HG03108 (cell line): ENCODE measurements at regions not wholly inside any gene's neighbourhood (a gene's known extent, or its start where the extent isn't known, plus 50 kb on each side); places are given as distances from the start of the nearest gene placed in this dataset.
"Not testable (repeated sequence)": the region's sequence is repeated elsewhere in the genome, so short reads cannot be mapped to it uniquely, and the experiment has no call there.

Experiments used
- ATAC-seq: cut with Tn5 transposase; IDR thresholded peaks from one replicate; pipeline ENCODE4 v1.9.1; 2021; ENCODE audit warnings: moderate library complexity; ENCODE audit not compliant: unreplicated experiment

GRCh38 chr9:29625292-29625731, 2052.0 kb upstream of the C9orf72 start:
- ATAC-seq = no peak

- ATAC-seq = no peak
These were observed 2052.7 kb upstream of the C9orf72 start for GRCh38 chr9:29625931-29626330.

DNA sequence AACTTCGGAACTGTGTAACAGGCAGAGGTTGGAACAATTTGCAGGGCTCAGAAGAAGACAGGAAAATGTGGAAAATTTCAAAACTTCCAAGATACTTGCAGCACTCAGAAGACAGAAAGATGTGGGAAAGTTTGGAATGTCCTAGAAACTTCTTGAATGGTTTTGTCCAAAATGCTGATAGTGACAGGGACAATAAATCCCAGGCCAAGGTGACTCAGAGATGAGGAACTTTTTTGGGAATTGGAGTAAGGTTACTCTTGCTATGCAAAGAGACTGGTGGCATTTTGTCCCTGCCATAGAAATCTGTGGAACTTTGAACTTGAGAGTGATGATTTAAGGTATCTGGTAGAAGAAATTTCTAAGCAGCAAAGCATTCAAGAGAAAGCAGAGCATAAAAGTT, 2055.6 kb upstream of the C9orf72 start:
- not testable (repeated sequence) for ATAC-seq

- ATAC-seq = no peak
These were observed 2064.4 kb upstream of the C9orf72 start for GRCh38 chr9:29637471-29638237.

DNA sequence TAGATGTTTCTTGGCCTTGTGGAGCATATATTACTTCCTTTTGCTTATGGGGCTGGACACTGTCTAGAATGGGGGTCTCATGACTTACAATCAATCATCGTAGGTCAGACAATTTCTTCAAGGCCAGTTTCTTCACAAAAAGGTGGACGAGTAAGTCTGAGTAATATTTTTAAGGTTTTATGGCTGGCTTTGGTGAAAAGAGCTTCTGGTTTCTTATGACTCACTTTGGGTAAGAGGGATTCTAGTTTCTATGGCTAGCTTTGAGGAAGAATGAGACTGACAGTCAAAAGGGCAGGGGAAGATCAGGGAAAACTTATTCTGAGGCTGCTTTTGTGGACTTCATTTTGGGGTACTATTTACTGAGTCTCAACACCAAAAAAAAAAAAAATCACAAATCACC, 2067.2 kb upstream of the C9orf72 start:
- ATAC-seq = no peak

- ATAC-seq = no peak
These were observed 2071.2 kb upstream of the C9orf72 start for GRCh38 chr9:29644514-29644913.

GRCh38 chr9:29647451-29647850, 2074.2 kb upstream of the C9orf72 start:
- no peak for ATAC-seq

- ATAC-seq = no peak
These were observed 2074.9 kb upstream of the C9orf72 start for GRCh38 chr9:29648132-29648531.

DNA sequence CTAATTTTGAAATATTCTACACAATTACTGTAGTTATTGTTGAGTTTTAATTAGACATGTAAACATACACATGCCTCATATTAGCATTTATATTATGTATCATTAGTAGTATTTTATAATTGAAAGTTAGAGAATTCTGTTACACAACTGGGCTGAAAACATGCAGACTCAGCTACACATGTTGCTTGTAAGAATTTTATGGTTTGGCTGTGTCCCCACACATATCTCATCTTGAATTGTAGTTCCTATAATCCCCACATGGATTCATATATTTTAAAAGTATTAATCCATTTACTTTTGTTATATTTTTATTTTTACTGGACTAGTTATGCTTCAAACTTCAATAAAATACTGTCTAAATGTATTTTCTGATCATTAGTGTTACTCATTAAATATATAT, 2075.3 kb upstream of the C9orf72 start:
- ATAC-seq = no peak

DNA sequence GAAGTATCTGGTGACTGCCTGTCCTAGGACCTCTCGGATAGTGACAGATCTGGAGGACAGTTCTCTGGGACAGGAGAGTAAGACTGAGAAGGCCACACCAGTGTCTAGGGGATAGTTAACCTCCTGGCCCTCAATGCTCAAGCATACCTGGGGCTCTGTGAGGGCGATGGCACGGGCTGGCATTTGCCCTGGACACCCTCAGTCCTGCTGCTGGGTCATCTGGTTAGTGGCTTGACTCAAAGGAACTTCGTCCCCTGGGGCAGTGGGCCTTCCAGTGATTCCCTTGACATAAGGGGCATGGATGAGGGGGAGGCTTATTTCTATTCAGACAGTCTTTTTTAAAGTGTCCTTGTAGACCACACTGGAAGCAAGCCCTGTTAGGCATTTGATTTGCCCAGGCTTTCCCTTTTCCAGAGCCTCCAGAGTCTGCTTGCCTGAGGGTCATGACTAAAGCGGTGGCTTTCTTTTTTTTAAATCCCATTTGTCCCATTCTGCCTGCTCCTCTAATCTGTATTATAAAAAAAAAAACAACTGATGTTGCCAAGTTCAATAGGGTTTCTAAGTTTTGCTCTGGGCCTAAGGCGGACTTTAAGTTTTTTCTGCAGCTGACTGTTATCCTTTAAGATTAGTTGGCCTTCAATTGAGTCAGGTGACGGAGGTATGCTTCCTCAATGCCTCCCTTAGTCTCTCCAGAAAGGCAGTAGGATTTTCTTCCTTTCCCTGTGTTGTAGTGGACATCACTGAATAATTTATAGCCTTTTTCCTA, 2083.5 kb upstream of the C9orf72 start:
- ATAC-seq = no peak

- no peak for ATAC-seq
These were observed 2084.5 kb upstream of the C9orf72 start for GRCh38 chr9:29657821-29658220.

GRCh38 chr9:29659014-29659413, 2085.7 kb upstream of the C9orf72 start:
- ATAC-seq = no peak

DNA sequence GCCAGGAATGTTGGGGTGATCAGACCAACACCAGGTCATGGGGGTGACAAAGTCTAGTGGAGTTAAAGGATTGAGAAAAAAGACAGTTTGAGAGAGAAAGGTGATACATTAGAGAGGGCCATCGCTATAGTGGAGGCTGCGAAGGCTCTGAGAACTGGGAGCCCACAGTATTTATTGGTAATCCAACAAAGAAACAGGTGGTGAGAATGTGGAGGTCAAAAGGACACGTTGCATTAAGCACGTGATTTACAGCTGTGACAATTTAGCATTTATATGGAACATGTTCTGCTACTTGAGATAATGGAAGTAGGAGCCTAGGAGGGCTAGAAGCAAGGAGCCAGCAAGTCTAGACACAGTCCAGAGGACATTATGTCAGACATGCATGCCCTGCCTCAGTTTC, 2086.5 kb upstream of the C9orf72 start:
- no peak for ATAC-seq

DNA sequence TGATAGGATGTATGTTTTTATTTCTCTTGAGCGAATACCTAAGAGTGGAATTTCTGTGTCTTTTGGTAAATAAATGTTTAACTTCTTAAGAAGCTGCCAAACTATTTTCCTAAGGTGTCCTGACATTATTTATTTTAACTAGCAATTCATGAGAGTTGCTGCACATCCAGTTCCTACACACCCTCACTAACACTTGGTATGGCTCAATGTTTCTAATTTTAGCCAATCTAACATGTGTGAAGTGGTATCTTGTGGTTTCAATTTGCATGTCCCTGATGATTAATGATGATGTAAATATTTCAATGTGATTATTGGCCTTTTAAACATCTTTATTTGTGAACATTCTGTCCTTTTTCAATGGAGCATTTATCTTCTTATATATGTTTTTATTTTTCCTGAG, 2095.5 kb upstream of the C9orf72 start:
- ATAC-seq = no peak

- ATAC-seq = no peak
These were observed 2096.3 kb upstream of the C9orf72 start for GRCh38 chr9:29669613-29670012.

- ATAC-seq = no peak
These were observed 2112.2 kb upstream of the C9orf72 start for GRCh38 chr9:29685531-29685930.

DNA sequence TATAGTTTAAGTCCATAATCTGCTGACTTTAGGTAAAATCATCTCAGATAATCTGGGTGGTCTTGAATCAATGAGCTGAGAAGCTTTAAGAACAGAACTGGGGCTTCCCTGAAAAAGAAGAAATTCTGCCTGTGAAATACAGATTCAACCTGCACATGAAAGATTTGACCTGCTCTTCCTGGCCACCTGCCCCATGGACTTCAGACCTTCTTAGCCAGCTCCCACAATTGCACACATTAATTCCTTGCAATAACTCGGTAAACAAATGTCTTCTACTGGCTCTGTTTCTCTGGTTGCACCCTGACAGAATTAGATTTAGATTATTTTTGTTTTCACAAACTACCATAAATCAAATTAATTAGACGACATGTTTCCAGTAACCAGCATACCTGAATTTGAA, 2117.9 kb upstream of the C9orf72 start:
- no peak for ATAC-seq

GRCh38 chr9:29691758-29692407, 2118.6 kb upstream of the C9orf72 start:
- ATAC-seq = no peak

DNA sequence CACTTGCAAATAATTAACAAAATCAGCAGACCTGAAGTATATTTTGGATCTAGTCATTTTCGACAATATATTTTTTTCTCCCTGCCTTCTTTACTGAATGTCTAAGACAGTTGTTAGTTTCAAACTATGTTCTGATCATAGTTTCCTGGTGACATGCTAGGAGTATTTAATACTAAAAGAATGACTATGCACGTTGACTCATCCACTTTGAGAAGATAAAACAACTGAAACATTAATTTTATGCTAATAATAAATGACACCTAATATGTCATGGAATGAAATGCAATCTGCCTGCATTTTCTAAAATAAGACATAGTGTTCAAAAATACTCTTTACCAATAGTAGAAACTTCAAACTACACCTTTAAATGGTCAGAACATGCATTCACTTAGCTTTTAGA, 2123.7 kb upstream of the C9orf72 start:
- no peak for ATAC-seq

DNA sequence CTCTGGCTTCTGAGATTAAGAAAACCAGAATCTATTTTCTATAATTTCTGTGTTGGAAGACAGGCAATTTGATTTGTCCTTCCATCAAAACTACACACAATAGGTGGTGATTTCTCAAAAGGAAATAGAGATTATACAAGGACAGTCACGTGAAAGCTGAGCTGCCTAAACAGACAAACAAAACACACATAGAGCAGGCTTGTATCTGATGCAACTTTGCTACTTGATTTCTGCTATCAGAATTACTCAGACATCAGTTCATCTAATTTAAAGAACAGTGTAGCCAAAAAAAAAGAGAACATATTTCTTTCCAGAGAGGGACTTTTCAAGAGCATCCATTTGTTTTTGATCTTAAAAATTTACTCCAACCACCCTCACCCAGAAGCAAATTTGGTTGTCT, 2128.3 kb upstream of the C9orf72 start:
- no peak for ATAC-seq

DNA sequence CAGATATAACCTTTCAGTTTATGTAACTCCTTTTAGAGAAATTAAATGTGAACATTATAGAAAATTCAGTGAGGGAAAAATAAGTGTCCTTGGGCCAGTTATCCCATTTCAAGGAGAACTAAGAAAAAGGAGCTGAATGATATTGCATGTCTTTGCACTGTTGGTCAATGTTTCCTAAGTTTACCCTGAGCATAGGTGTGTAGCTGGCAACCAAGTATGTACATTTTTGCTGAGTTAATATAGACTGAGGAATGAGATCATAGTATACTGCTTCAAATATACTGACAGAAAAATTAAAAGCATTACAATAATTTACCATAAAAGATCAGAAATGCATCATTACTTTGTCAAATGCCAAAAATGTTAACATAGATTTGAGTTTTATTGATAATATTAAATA, 2128.7 kb upstream of the C9orf72 start:
- ATAC-seq = no peak

GRCh38 chr9:29714860-29715259, 2141.6 kb upstream of the C9orf72 start:
- no peak for ATAC-seq
